Left kidney (tissue), 1 donor: ENCODE measurements at regions not wholly inside any gene's neighbourhood (a gene's known extent, or its start where the extent isn't known, plus 50 kb on each side); places are given as distances from the start of the nearest gene placed in this dataset.

Experiments used
- DNase-seq: peaks from one replicate; pipeline ENCODE4 v3.0.0-alpha.2; 2013

GRCh38 chr4:123455360-123455759 lies 58.8 kb downstream of the SPRY1 start:
- DNase-seq, result no peak

GRCh38 chr4:123462007-123462406 lies 65.4 kb downstream of the SPRY1 start:
- no peak for DNase-seq

DNA sequence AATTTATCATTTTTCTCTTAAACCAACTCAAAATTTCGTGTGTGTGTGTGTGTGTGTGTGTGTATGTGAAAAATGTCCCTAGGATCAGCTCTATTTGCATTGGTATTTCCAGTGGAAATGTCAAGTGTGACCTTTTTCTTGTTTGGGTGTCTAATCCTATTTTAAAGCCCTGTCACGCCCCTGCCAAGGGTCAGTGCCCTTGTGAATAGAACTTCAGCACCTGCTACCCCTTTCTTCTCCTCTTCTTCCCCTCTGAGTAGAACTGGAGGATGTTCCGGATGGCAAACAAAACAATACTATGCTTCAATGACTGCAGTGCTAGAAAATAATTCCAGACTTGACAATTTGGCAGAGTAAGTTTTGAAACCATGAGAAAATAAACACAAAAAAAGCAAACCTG lies 67.3 kb downstream of the SPRY1 start:
- DNase-seq, result no peak

GRCh38 chr4:123465416-123465815 lies 68.8 kb downstream of the SPRY1 start:
- DNase-seq, result no peak

GRCh38 chr4:123466080-123466785 lies 69.6 kb downstream of the SPRY1 start:
- no peak for DNase-seq

DNA sequence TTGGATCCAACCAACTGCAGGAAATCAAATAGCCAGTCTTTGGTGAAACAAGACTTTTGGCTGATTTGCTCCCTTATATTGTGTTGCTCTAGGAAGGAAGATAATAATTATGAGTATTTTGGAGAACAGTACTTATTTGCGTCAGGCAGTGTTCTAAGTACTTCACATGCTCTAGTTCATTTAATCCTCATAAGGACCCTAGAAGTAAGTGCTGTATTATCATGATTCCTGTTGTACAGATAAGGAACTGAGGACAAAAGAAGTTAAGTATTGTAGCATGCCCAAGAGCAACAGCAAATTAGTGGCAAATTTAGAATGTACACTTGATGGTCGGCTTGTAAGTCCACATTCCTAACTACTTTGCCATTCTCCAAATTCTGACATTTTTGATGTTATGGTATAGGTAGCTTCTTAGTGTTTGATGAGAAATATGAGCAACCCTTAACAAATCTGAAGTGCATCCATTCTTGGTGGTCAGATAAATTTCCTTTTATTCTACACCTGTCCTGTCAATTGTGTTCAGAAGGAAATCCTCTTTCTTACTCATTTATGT lies 72.0 kb downstream of the SPRY1 start:
- no peak for DNase-seq

- no peak for DNase-seq
Observed at GRCh38 chr4:123469245-123469644, 72.7 kb downstream of the SPRY1 start.

GRCh38 chr4:123469696-123470095 lies 73.1 kb downstream of the SPRY1 start:
- DNase-seq, result no peak

GRCh38 chr4:123470640-123471039 lies 74.0 kb downstream of the SPRY1 start:
- no peak for DNase-seq

GRCh38 chr4:123471655-123472369 lies 75.2 kb downstream of the SPRY1 start:
- no peak for DNase-seq

DNA sequence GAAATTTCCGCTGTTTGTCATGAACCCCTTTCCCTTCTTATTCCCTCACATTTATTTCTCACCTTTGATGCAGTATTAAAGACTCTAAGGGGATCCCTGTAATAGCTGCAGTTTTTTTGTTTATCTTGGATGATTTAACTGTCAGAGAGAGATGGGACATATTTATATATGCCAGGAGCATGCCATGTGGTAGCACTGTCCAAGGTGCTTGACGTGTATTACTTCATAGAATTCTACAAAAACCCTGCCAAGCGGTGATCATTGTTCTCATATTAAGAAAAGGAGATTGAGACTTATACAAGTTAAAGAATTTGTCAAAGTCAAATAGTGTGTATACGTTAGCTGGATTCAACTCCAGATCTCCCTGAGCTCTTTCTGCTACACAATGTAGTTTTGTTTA lies 78.2 kb downstream of the SPRY1 start:
- DNase-seq, result no peak

GRCh38 chr4:123476089-123476488 lies 79.5 kb downstream of the SPRY1 start:
- DNase-seq, result no peak

- no peak for DNase-seq
Observed at GRCh38 chr4:123477711-123478209, 81.2 kb downstream of the SPRY1 start.

DNA sequence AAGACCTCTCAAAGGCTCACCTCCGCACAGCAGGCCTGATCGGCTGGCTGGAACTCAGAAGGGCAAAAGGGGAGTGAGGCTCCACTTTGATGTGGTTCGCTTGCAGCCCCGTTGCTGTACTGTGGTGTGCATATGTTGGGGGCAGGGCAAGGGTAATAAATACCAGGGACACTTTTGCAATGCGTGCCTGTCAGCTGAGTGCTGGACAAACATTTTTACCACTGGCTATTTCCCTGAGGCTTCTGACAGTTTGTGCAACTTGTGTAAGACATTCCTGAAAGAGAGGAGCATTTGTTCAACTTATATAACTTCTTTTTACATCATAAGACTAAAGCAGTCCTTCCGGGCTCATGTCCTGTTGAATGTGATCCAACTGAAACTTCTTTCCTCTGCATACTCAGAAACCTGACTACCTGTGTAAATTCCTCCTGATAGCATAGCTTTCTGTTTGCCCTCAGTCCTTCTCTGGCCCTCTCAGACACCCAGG lies 82.3 kb downstream of the SPRY1 start:
- peak; percentile 62 for DNase-seq

DNA sequence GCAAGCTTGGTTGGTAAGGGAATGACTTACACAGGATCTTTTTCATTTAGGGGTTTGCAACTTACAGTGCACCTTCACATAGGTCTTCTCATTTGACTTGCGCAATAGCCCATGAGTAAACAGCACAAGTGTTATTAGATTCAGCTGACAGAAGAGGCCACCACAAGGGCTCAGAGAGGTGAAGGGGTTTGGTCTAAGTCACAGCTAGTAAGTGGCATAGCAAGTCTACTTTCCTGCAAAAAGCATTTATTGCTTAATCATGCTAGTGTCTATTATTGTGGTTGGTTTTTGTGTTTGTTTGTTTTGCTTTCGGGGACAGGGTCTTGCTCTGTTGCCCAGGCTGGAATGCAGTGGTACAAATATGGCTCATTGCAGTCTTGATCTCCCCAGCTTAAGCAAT lies 83.3 kb downstream of the SPRY1 start:
- DNase-seq, result no peak

- no peak for DNase-seq
Observed at GRCh38 chr4:123480706-123481418, 84.3 kb downstream of the SPRY1 start.

DNA sequence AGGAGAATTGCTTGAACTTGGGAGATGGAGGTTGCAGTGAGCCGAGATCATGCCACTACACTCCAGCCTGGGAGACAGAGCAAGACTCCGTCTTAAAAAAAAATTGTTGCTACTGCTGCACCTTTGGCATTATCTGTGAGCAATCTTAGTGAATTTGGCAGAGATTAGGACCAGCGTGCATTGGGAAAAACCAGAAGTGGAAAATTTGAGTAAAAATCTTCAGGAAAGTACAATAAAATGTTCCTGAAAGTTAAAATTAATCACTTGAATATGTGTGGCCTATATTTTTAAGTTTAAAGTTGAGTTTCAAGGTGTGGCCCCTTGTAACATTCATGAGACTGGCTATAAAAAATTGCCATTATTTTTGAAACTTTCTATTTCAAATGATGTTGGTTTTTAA lies 85.1 kb downstream of the SPRY1 start:
- DNase-seq, result no peak

DNA sequence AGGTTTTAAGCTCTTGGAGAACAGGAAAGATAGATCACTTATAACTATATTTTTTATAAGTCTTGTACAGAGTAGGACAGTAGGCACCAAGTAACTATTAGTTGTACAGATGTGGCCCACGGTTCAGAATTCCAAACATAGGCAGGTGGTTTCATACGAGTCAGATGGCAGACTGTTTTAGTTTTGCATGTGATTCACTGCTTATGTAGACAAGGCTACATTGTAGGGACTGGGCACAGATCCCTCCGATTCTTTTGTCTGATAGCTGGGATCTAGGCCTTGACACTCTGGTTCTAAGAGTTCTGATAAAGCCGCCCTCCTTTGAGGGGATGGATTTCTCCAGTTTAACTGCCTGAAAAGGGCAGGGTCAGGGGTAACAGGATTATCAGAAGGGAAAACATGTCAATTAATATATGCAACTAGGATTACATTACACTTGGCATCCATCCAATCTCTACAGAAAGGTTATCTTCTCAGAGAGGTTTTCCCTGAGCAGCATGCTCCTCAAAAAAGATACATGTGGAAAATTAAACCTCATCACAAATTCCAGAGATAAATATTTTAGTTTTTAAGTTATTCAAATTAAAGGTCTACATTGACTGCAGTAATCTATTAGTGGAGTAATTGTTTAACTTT lies 87.8 kb downstream of the SPRY1 start:
- no peak for DNase-seq

- no peak for DNase-seq
Observed at GRCh38 chr4:123485601-123486000, 89.0 kb downstream of the SPRY1 start.

DNA sequence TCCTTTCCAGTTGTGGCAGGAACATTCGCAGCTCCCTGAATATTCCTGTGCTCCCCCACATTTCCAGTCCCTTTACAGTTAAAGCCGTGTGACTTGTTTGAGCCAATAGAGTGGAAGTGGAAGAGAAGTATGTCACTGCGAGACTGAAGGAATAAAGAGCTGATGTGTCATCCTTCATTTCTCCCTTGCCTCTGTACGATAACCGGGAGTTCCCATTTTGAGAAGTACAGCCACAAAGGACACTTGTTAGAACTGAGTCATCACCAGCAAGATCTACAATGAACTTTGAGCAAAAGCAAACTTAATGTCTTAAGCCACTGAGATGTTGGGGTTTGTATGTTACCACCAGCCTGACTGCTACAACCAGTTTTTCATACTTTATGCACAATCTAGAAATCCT lies 92.3 kb downstream of the SPRY1 start:
- no peak for DNase-seq

- no peak for DNase-seq
Observed at GRCh38 chr4:123495530-123495929, 98.9 kb downstream of the SPRY1 start.

DNA sequence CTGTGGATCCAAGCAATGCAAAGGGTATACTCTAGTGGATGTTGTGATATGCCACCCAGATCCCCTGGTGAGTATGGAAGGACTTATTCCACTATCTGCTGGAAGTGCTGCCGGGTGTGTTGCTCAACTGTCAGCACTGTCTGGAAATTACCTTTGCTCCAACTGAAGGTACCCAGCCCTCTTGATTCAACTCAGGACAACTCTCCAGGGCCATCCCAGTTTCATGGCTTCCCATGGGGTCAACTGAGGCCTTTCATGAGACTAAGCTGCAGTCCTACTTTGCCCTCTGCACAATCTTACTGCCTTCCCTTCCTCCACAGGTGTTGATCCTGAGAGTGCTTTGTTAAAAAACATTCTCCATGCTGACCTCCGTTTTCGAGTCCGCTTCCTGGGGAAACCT lies 99.8 kb downstream of the SPRY1 start:
- DNase-seq, result no peak
